GM12873 (cell line): ENCODE measurements at regions not wholly inside any gene's neighbourhood (a gene's known extent, or its start where the extent isn't known, plus 50 kb on each side); places are given as distances from the start of the nearest gene placed in this dataset.

Experiments
- TF ChIP-seq, protein P1 (sequence below): IDR thresholded peaks from 2 replicates; pipeline ENCODE4 v1.5.1; 2012; ENCODE audit warnings: low read depth, mild to moderate bottlenecking, moderate library complexity, low read length, control low read depth; ENCODE audit not compliant: insufficient read depth; ENCODE audit errors: missing control alignments

DNA sequence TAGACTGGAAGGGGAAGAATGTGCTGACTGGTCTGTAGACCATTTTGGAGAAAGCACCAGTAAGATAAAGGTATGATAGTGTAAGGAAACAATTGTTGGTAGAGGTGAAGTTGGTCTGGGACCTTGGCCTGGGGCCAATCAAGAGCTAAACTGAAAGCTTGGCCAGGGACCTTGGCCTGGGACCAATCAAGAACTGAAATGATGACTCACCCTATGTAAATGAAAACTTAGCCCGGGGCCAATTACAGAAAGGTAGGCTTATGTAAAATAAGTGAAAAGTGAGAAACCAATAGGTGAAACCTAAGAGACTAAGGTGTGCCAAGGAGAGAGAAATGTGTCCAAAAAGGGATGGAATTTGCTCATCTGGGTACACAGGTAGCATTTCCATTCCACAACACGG is 776.0 kb downstream of the C12orf50 start:
- TF ChIP-seq, protein P1, sequence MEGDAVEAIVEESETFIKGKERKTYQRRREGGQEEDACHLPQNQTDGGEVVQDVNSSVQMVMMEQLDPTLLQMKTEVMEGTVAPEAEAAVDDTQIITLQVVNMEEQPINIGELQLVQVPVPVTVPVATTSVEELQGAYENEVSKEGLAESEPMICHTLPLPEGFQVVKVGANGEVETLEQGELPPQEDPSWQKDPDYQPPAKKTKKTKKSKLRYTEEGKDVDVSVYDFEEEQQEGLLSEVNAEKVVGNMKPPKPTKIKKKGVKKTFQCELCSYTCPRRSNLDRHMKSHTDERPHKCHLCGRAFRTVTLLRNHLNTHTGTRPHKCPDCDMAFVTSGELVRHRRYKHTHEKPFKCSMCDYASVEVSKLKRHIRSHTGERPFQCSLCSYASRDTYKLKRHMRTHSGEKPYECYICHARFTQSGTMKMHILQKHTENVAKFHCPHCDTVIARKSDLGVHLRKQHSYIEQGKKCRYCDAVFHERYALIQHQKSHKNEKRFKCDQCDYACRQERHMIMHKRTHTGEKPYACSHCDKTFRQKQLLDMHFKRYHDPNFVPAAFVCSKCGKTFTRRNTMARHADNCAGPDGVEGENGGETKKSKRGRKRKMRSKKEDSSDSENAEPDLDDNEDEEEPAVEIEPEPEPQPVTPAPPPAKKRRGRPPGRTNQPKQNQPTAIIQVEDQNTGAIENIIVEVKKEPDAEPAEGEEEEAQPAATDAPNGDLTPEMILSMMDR: no peak

- TF ChIP-seq, protein P1: no peak
Measured at GRCh38 chr12:87246726-87247125, 782.5 kb downstream of the C12orf50 start.

GRCh38 chr12:87238466-87238865 is 790.7 kb downstream of the C12orf50 start:
- TF ChIP-seq, protein P1: no peak

DNA sequence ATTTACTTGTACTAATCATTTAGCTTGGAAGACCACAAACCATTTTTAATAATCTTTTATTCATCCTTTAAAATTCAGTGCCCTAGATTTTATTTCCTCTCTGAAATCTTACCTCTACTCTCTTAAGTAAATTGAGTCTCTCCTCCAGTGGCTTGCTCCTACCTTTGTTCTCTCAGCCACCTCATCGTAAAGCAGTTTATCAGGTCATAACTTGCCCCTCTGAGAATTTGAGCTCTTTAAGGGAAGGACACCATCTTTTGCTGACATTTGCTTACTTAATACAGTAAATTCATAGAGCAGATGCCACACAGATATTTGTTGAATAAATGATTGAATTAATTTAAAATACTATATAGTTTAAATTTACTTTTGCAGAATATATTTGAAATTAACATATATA is 794.3 kb downstream of the C12orf50 start:
- TF ChIP-seq, protein P1: no peak

- TF ChIP-seq, protein P1: no peak
Measured at GRCh38 chr12:87233671-87234070, 795.5 kb downstream of the C12orf50 start.

GRCh38 chr12:87231818-87232217 is 797.4 kb downstream of the C12orf50 start:
- TF ChIP-seq, protein P1: no peak

GRCh38 chr12:87230441-87230840 is 798.8 kb downstream of the C12orf50 start:
- TF ChIP-seq, protein P1: no peak
